Stomach (tissue), 4 donors: ENCODE measurements at regions not wholly inside any gene's neighbourhood (a gene's known extent, or its start where the extent isn't known, plus 50 kb on each side); places are given as distances from the start of the nearest gene placed in this dataset.

ENCODE experiments used
- EP300 ChIP-seq: sonication (generic); formaldehyde crosslinking; IDR thresholded peaks from one replicate; pipeline ENCODE4 v1.6.1; 2017; ENCODE audit warnings: antibody characterized with exemption
- POLR2A ChIP-seq, 4 donors: fragments of 450-650 bp; IDR thresholded peaks; one replicate each; pipeline ENCODE4 v1.6.1; 2016; ENCODE audit warnings: antibody characterized with exemption in 4 of 4, control low read depth in 2 of 4, mild to moderate bottlenecking in 1 of 4, moderate library complexity in 1 of 4
- POLR2AphosphoS5 ChIP-seq, 3 donors: sonication (generic); formaldehyde crosslinking; IDR thresholded peaks; one replicate each; pipeline ENCODE4 v1.6.1; 2016; ENCODE audit warnings: antibody characterized with exemption in 3 of 3
- TF ChIP-seq, protein P1 (sequence below), 7 experiments: fragments of 450-650 bp in 4 of 7; fragments of 200-600 bp in 3 of 7; sonication (generic) in 3 of 7; IDR thresholded peaks; one replicate each; pipeline ENCODE4 v1.5.1; 2016 to 2019; ENCODE audit warnings: antibody characterized with exemption in 7 of 7, control low read depth in 2 of 7, mild to moderate bottlenecking in 1 of 7

DNA sequence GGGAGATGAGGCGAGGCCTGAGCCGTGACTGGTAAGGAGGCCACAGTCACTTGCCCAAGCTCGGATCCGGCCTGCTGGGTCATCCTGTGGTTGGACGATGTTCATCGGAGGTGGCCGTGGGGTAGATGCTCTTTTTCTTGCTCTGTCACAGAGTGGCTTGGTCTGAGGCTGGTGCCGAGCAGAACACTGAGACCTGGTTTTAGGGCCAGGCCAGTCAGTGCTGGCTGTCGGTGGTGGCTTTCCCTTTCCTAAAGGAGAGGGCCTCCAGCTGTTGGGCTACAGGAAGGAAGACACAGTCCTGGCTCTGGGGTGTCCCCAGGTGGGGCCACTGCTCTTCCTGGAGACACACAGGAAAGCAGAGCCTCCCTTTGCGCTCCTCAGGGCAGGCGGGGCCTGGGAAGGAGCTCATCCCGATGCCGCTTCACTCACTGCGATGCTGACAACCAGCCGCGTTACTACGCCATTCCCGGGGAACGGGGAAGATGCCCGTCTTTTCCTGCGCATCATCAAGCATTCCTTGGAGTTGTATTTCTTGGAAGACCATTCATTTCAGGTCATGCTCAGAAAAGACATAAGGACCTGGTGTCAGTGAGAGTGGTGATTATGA lies 254.8 kb upstream of the IRX4 start:
- TF ChIP-seq EP300 (no peak), POLR2A (IDR thresholded peaks at IDR 0.05) (no peak), POLR2AphosphoS5 (IDR thresholded peaks at IDR 0.05) (no peak)
- TF ChIP-seq, protein P1, sequence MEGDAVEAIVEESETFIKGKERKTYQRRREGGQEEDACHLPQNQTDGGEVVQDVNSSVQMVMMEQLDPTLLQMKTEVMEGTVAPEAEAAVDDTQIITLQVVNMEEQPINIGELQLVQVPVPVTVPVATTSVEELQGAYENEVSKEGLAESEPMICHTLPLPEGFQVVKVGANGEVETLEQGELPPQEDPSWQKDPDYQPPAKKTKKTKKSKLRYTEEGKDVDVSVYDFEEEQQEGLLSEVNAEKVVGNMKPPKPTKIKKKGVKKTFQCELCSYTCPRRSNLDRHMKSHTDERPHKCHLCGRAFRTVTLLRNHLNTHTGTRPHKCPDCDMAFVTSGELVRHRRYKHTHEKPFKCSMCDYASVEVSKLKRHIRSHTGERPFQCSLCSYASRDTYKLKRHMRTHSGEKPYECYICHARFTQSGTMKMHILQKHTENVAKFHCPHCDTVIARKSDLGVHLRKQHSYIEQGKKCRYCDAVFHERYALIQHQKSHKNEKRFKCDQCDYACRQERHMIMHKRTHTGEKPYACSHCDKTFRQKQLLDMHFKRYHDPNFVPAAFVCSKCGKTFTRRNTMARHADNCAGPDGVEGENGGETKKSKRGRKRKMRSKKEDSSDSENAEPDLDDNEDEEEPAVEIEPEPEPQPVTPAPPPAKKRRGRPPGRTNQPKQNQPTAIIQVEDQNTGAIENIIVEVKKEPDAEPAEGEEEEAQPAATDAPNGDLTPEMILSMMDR (IDR thresholded peaks at IDR 0.05): no peak
